ENCODE measurements at regions not wholly inside any gene's neighbourhood (a gene's known extent, or its start where the extent isn't known, plus 50 kb on each side); places are given as distances from the start of the nearest gene placed in this dataset.

GRCh38 chr2:234712421-234712935 is 215.6 kb upstream of the ARL4C start:
- Histone ChIP-seq H3K4me1 (no peaks in the 10 kb centered on the region), H3K27me3 (no peaks in the 10 kb centered on the region), H3K27ac (no peak overlapping the region), H3K36me3 (no peaks in the 10 kb centered on the region), H3K4me3 (no peak overlapping the region), H3K9me3 (no peaks in the 10 kb centered on the region)
- intact Hi-C loops (cut with DNase I; ENCODE audit: low total_unique reads) (no loop called here), in situ Hi-C loops (cut with MboI; ENCODE audit: low sequenced_read_pairs in 4 of 4) (no loop called here)
- no peak for ATAC-seq
- TF ChIP-seq CTCF (IDR thresholded peaks at IDR 0.05 in 4 of 5, conservative IDR thresholded peaks at IDR 0.05 in 1 of 5), result no peak
- TF ChIP-seq POLR2A (IDR thresholded peaks at IDR 0.05), result no peak
- no peak for DNase-seq

- intact Hi-C loops (cut with DNase I; ENCODE audit: low total_unique reads), result no loop called here
- no peak for DNase-seq
- no peak overlapping the region for H3K27ac ChIP-seq
- H3K9me3 ChIP-seq, result no peaks in the 10 kb centered on the region
- H3K4me3 ChIP-seq, result no peak overlapping the region
- no peak for TF ChIP-seq POLR2A (IDR thresholded peaks at IDR 0.05)
- no peak for TF ChIP-seq CTCF (IDR thresholded peaks at IDR 0.05 in 4 of 5, conservative IDR thresholded peaks at IDR 0.05 in 1 of 5)
- in situ Hi-C loops (cut with MboI; ENCODE audit: low sequenced_read_pairs in 4 of 4), result no loop called here
- ATAC-seq, result no peak
- H3K27me3 ChIP-seq, result no peaks in the 10 kb centered on the region
- H3K4me1 ChIP-seq, result no peaks in the 10 kb centered on the region
- no peaks in the 10 kb centered on the region for H3K36me3 ChIP-seq
Observed at GRCh38 chr2:234711308-234711707, 214.4 kb upstream of the ARL4C start.

- H3K4me3 ChIP-seq, result no peak overlapping the region
- H3K27me3 ChIP-seq, result no peaks in the 10 kb centered on the region
- in situ Hi-C loops (cut with MboI; ENCODE audit: low sequenced_read_pairs in 4 of 4), result no loop called here
- no peak for ATAC-seq
- H3K9me3 ChIP-seq, result no peaks in the 10 kb centered on the region
- no peaks in the 10 kb centered on the region for H3K4me1 ChIP-seq
- TF ChIP-seq POLR2A (IDR thresholded peaks at IDR 0.05) (no peak), CTCF (IDR thresholded peaks at IDR 0.05 in 4 of 5, conservative IDR thresholded peaks at IDR 0.05 in 1 of 5) (no peak)
- intact Hi-C loops (cut with DNase I; ENCODE audit: low total_unique reads), result no loop called here
- no peak overlapping the region for H3K27ac ChIP-seq
- no peaks in the 10 kb centered on the region for H3K36me3 ChIP-seq
- DNase-seq, result no peak
Observed at GRCh38 chr2:234710587-234710986, 213.7 kb upstream of the ARL4C start.

- no peaks in the 10 kb centered on the region for H3K36me3 ChIP-seq
- H3K27me3 ChIP-seq, result no peaks in the 10 kb centered on the region
- no peak overlapping the region for H3K4me3 ChIP-seq
- ATAC-seq, result no peak
- no peak for TF ChIP-seq CTCF (IDR thresholded peaks at IDR 0.05 in 4 of 5, conservative IDR thresholded peaks at IDR 0.05 in 1 of 5)
- TF ChIP-seq POLR2A (IDR thresholded peaks at IDR 0.05), result no peak
- H3K27ac ChIP-seq, result no peak overlapping the region
- in situ Hi-C loops (cut with MboI; ENCODE audit: low sequenced_read_pairs in 4 of 4), result no loop called here
- H3K4me1 ChIP-seq, result no peaks in the 10 kb centered on the region
- no peaks in the 10 kb centered on the region for H3K9me3 ChIP-seq
- intact Hi-C loops (cut with DNase I; ENCODE audit: low total_unique reads), result no loop called here
- DNase-seq, result no peak
Observed at GRCh38 chr2:234710066-234710465, 213.2 kb upstream of the ARL4C start.

GRCh38 chr2:234708717-234709116 is 211.8 kb upstream of the ARL4C start:
- DNase-seq, result no peak
- Histone ChIP-seq H3K4me3 (no peak overlapping the region), H3K9me3 (no peaks in the 10 kb centered on the region), H3K27me3 (no peaks in the 10 kb centered on the region), H3K4me1 (no peaks in the 10 kb centered on the region), H3K27ac (no peak overlapping the region), H3K36me3 (no peaks in the 10 kb centered on the region)
- TF ChIP-seq CTCF (IDR thresholded peaks at IDR 0.05 in 4 of 5, conservative IDR thresholded peaks at IDR 0.05 in 1 of 5), result no peak
- no peak for ATAC-seq
- in situ Hi-C loops (cut with MboI; ENCODE audit: low sequenced_read_pairs in 4 of 4) (no loop called here), intact Hi-C loops (cut with DNase I; ENCODE audit: low total_unique reads) (no loop called here)
